A172 (cell line): ENCODE measurements at regions not wholly inside any gene's neighbourhood (a gene's known extent, or its start where the extent isn't known, plus 50 kb on each side); places are given as distances from the start of the nearest gene placed in this dataset.

Experiments used
- DNase-seq: peaks from one replicate; pipeline ENCODE4 v3.0.0-alpha.2; 2015; ENCODE audit warnings: low spot score

- no peak for DNase-seq
Measured at GRCh38 chr2:78941751-78942150, 83.8 kb upstream of the REG3G start.

GRCh38 chr2:78963881-78964280 lies 61.6 kb upstream of the REG3G start:
- DNase-seq = no peak

- no peak for DNase-seq
Measured at GRCh38 chr2:78967294-78967693, 58.2 kb upstream of the REG3G start.

GRCh38 chr2:78973630-78974029 lies 51.9 kb upstream of the REG3G start:
- no peak for DNase-seq
